ENCODE measurements at regions not wholly inside any gene's neighbourhood (a gene's known extent, or its start where the extent isn't known, plus 50 kb on each side); places are given as distances from the start of the nearest gene placed in this dataset.
"Not testable (repeated sequence)": the region's sequence is repeated elsewhere in the genome, so short reads cannot be mapped to it uniquely, and the experiment has no call there.

DNA sequence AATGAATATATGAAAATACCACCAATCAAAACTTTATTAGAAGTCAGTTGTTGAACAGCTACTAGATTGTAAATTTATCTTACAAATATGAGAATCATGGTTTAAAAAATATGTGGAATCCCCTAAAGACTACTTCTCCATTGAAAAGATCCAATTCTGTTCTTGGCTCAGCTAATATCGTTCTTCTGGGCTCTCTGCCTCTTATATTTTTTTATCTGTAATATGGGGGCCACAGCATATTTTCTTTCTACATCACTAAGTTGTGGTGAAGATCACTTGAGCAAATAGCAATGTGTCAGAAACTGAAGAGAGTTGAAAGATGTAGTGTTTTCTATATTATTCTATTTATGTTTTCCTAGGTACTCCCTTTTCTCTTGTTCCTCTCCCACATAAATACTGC is 198.1 kb downstream of the FZD1 start:
- DNase-seq (ENCODE audit: low read depth) = no peak

DNA sequence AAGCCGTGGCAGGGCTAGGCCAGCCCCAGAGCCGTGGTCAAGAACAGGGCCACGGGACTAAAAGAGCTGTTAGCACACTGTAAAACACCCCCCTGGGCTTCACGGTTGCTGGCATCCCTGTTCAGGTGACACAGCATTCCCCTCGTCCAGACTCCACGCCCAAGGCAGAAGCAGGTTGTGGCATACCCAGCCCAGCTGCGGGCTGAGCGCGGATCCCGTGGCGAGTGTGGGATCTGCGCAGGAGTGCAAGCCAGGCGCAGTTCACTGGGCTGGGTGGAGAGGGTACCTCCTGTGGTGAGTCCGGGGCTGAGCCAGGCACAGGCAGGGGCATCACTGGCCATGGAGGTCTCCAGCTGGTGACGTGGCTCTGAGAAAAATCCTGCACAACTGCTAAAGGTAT is 199.1 kb downstream of the FZD1 start:
- no peak for DNase-seq (ENCODE audit: low read depth)

DNA sequence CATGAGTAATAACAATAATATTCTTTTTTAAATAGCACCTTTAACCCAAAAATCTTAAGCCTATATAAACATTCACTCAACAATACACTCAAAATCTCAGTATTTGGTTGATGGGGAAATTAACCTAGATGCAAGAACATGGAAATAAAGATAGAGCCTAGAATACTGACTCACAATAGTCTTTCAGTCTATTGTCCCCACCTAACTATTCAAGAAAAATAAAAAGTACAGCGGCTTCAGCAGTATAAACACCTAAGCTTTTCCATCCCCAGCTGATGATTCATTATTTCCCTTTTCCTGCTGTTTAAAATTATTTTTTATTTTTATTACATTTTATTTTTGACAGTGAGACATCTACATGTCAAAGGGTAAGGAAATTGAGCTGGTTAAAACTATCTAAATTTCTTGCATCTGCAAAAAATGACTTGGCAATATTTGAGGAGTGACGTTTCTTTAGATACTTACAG is 201.4 kb downstream of the FZD1 start:
- peak; percentile 69 for DNase-seq (ENCODE audit: low read depth)

DNA sequence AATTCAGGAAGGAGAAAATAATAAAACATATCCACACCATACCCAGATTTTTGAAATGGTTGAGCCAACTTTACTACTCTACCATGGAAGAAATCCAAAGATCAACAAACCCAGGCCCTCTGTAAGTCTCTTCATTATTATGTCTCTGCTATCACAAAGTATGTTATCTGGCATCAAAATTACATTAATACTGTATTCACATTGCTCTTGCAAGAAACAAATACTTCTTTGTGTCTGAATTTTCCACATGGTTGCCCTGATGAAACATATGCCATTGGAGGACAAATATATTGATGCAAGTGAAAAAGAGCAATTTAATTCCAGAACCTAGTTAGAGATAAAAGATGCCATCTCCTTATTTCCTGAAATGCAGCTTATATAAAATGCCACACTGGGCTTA is 204.0 kb downstream of the FZD1 start:
- DNase-seq (ENCODE audit: low read depth) = no peak

DNA sequence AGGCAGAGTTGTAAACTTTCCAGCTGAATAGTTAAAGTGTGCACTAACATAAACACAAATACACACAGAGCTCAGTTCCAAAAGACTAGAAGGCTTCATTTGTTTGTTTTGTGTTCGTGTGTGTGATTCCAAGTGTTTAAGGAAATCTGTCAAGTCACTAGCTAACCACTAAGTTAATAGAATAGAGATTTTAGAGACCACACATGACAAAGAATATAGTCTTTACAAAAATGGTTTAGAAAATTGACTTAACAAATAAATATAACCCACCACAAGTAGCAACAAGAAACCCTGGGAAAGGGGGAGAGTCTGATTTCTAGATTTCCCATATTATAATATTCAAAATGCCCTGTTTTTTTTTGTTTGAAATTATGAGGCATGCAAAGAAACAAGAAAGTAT is 209.4 kb downstream of the FZD1 start:
- DNase-seq (ENCODE audit: low read depth) = no peak

DNA sequence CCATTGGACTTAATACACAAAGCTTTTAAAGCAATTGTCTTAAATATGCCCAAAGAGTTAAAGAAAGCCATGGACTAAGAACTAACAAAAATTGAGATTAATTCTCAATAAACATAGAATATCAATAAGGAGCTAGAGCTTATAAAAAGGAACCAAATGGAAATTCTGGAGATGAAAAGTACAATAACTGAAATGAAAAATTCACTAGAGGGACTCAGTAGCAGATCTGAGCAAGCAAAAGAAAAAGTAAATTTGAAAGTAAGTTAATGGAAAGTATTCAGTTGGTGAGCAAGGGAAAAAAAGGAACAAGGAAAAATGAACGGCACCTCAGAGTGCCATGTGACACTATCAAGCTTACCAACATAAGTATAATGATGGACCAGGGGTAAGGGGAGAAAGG is 209.8 kb downstream of the FZD1 start:
- no peak for DNase-seq (ENCODE audit: low read depth)

DNA sequence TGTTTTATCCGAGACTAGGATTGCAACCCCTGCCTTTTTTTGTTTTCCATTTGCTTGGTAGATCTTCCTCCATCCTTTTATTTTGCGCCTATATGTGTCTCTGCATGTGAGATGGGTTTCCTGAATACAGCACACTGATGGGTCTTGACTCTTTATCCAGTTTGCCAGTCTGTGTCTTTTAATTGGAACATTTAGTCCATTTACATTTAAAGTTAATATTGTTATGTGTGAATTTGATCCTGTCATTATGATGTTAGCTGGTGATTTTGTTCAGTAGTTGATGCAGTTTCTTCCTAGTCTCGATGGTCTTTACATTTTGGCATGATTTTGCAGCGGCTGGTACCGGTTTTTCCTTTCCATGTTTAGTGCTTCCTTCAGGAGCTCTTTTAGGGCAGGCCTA is 216.2 kb downstream of the FZD1 start:
- DNase-seq (ENCODE audit: low read depth) = not testable (repeated sequence)

DNA sequence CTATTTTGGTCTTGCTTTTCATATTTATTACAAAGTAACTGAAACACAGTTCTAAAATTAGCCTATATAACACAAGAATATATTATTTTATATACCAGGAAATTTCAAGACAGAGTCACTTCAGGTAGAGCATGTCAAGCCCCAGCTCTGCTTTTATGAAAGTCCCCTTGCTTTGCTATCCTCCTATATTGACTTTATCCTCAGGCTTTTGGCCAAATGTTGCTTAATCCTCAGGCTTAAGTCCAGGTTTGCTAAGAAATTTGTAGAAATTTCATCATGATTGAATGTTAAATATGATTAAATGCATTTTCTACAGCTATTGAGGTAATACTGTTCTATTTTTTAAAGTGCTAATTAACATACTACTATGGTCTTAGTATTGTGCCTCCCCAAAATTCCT is 227.6 kb downstream of the FZD1 start:
- peak; percentile 29 for DNase-seq (ENCODE audit: low read depth)

DNA sequence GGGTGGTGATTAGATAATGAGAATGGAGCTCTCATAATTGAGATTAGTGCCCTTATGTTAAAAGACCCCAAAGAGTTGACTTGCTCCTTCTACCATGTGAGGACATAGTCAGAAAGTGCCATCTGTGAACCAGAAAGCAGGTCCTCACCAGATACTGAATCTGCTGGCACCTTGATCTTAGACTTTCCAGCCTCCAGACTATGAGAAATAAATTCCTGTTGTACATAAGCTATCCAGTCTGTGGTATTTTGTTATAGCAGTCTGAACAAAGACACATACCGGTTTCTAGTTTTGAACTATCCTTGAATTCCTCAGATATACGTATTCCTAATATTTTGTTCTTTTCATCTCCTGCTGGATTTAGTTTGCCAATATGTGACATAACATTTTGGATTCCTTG is 228.1 kb downstream of the FZD1 start:
- no peak for DNase-seq (ENCODE audit: low read depth)

DNA sequence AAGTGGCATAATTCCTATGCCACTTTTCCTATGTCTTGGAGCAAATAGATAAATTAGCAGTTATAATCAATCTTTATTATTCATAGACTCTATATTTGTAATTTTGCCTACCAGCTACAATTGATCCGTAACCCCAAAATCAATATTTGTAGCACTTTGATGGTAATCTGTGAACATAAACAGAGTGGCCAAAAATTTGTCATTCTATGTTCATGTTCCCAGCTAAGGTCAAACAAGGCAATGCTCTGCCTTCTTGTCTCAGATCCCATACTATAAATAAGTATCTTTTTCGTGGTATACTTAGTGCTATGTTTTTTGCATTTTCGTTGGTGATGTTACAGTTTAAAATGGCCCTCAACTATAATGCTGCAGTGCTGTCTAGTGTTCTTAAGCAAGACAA is 228.5 kb downstream of the FZD1 start:
- no peak for DNase-seq (ENCODE audit: low read depth)

DNA sequence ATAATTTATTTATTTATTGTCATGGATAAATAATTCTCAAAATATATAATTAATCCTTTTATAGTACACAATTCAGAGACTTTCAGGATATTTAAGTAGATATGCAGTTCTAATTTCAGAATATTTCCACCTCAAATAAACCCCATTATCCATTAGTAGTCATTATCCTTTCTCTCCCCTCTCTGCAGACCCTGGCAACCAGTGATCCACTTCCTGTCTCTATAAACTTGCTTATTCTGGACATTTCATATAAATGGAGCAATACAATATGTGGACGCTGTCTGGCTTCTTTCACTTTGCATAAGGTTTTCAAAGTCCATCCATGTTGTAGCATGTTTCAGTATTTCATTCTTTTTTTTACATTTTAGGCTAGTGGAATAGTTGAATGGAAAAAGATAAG is 230.2 kb downstream of the FZD1 start:
- DNase-seq (ENCODE audit: low read depth) = no peak

DNA sequence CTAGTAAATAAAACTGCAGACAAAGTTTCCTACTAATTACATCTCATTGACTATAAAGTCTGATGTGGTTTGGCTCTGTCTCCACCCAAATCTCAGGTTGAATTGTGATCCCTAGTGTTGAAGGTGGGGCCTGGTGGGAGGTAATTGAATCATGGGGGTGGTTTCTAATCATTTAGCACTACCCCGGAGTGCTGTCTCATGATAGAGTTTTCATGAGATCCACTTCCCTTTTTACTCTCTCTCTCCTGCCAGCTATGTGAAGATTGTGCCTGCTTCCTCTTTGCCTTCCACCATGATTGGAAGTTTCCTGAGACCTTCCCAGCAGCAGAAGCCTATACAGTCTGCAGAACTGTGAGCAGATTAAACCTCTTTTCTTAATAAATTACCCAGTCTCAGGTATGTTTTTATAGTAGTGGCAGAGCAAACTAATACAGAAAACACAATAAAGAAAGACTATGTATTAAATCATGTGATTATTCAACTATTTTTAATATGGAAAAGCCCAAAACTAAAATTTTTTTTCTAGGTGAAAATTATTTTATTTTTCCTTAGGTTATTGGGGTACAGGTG is 232.1 kb downstream of the FZD1 start:
- no peak for DNase-seq (ENCODE audit: low read depth)

DNA sequence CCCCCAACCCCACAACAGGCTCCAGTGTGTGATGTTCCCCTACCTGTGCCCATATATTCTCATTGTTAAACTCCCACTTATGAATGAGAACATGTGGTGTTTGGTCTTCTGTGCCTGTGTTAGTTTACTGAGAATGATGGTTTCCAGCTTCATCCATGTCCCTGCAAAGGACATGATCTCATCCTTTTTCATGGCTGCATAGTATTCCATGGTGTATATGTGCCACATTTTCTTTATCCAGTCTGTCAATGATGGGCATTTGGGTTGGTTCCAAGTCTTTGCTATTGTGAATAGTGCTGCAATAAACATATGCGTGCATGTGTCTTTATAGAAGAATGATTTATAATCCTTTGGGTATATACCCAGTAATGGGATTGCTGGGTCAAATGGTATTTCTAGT is 233.0 kb downstream of the FZD1 start:
- not testable (repeated sequence) for DNase-seq (ENCODE audit: low read depth)

DNA sequence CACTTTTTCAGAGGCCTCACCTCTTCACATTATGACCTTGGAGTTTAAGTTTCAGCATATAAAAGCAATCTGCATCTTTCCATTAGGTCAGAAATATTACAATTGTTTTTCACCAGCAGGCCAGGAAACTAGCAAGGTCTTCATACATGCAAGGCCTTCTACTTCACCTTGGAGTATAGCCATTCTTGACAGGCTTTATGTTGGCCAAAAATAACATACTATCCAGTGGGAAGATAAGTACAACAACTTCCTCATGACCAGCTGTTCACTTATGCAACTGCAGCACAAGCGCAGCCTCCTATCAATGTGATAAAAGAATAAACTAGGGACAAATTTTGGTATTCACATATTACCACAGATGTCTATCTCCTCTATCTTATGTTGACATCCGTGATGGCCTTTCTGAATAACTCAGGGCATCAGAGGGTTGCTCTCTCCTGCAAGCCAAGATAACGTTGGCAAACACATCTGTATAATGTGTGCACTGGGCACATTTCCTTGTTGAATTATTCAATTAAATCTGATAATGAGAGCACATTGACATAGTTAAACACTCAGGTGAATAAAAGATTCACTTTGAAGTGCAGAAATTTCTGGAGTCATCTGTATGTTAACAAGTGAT is 239.8 kb downstream of the FZD1 start:
- no peak for DNase-seq (ENCODE audit: low read depth)

DNA sequence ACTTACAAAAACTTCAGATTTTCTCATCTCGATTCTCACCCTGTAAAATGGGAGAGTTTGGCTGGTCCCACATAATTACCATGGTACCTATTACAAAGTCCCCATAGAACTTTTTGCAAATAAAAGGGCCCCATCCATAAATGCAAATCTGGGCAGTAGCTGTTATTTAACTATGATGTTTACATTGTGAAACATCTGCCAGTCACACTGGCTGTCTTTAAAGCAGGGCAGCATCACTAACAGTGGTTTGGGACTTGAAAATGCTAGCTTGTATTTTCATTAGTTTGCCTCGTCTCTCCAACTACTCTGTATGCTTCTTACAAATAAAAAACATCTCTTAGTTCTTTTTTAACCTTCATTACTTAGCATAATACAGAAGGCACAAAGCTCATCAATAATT is 240.7 kb downstream of the FZD1 start:
- no peak for DNase-seq (ENCODE audit: low read depth)

DNA sequence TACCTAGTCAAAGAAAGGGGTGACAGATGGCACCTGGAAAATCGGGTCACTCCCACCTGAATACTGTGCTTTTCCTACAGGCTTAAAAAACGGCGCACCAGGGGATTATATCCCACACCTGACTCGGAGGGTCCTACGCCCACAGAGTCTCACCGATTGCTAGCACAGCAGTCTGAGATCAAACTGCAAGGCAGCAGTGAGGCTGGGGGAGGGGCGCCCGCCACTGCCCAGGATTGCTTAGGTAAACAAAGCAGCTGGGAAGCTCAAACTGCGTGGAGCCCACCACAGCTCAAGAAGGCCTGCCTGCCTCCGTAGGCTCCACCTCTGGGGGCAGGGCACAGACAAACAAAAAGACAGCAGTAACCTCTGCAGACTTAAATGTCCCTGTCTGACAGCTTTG is 242.7 kb downstream of the FZD1 start:
- DNase-seq (ENCODE audit: low read depth) = not testable (repeated sequence)

DNA sequence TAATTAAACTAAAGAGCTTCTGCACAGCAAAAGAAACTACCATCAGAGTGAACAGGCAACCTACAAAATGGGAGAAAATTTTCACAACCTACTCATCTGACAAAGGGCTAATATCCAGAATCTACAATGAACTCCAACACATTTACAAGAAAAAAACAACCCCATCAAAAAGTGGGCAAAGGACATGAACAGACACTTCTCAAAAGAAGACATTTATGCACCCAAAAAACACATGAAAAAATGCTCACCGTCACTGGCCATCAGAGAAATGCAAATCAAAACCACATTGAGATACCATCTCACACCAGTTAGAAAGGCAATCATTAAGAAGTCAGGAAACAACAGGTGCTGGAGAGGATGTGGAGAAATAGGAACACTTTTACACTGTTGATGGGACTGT is 247.6 kb downstream of the FZD1 start:
- not testable (repeated sequence) for DNase-seq (ENCODE audit: low read depth)

DNA sequence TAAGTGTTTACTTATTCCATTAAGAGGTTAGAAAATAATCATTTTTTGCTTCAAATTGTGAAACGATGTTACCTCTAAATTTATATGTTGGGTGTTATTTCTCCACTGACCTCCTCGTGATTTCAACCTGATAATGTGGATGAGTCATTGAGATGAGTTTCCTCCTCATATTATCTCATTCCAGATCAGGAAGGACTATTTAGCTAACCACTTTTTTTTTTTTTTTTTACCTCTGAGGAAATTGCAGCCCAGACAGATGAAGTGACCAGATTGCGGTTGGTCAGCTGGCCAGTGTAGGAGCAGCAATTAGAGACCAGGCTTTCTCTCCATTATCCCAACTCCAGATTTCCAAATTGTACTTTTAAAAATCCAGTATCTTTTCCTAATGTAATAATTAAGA is 248.7 kb downstream of the FZD1 start:
- peak; percentile 62 for DNase-seq (ENCODE audit: low read depth)

DNA sequence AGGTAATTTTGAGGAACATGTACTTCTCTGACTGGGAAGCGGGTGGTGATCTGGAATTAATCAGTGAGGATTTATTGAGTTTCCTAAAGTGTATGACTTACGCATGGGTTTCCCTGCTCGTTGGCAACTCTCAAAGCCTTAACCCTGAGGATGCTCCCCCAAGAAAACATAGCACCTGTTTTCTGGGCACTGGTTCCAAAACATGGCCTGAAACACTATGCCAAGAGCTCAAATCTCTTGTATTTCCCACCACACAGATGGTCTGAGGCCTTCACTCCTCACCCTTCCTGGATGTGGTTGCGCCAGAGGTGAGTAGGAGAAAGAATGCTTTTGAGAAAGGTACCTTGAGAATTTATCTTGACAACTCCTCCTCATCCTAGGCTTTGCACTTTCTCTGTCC is 250.4 kb downstream of the FZD1 start:
- no peak for DNase-seq (ENCODE audit: low read depth)

DNA sequence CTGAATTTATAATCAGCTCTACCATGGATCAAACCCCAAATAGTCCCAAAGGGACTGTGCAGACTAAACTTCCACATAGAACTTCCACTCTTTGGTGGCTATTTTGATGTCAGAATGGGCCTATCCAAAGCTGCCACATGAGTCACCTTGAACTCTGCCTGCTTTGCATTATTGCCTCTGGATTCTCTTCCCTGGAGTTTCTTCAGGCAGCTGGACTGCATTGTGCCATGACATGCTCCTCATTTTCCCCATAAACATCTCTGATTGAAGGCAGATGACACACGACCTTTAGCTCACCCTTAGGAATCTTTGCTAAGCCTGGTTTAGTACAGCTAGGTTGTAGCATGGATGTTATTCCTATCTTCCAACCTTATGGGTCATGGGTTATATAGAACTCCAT is 251.7 kb downstream of the FZD1 start:
- DNase-seq (ENCODE audit: low read depth) = no peak

DNA sequence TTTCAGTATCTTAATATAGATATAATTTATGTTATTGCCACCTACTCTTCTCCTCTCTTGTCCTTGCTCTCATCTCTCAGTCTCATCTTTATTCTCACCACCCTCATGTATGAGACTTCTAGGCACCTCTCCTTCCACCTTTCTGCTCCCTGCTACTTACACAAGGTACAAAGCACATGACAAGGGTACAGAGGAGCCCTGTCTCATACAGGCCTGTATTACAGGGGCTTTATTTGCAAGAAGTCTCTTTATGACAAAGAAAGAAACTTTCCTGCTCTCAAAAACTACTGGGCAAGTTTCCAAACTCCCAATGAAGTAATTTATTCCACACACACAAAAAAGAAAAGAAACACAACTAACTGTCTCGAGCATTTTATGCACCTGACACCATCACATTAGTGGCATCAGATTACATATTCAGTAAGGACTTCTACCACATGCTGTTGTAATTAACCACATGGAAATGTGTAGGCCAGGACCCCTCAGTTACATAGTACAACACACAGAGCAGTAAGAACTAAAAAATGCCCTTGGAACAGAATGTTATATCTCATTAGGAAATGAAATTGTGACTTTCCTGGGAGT is 253.1 kb downstream of the FZD1 start:
- DNase-seq (ENCODE audit: low read depth) = peak; percentile 3

DNA sequence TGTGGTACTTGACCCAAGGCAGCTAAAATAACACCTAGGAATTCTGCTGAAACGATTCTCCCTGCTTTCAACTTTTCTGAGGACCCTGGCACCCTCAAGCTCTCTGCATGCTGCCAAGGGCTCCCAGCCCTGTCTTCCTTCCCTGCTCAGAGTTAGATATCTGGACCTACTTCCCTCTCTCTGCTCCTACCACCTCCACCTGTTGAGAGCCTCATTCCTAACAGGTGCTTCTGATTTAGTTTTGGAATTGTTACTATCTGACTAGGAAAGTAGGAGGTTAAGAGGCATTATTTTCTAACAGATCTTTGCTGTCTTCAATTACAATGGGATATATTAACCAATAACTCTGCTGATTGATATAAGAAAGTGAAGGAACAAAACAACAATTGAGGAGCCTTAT is 253.8 kb downstream of the FZD1 start:
- DNase-seq (ENCODE audit: low read depth) = no peak

DNA sequence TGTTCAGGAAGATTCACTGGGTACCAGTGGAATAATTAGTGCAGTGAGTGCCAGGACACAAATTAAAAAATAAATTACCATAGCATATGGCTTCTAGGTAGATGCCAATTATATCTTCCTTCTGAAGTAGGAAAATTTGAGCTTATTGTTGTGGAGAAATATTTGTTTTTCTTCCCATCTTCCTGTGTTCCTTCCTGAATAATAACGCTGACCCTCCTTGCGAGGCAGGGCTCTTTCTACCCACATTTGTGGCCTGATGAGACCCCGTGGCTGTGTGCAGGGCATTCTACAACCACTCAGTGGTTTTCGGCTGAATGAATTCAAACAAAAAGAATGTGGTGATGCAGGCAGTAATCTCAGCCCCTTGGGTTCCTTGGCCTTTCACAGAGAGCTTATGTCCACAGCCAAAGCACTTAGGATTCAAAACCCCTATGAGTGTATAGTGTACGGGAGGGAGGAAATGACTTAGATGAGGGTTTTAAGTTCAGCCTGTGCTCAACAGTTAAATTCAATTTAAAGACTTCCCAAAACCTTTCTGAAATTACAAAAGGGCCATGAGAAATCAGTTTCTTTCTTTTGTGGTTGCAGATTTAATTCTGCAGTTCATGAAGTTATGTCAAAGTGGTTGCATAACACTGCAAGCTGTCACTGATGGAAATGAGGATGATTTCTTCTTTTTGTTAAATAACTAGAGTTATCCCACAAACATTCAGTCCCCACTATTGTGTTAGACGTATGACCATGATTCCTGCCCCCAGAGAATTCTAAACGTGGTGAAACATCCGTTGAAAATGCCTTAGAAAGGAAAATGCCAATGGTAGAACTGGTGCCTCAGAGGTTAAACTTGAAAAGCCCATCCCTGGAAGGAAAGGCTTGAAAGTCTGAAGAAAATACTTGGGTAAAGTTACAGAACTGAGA is 255.3 kb downstream of the FZD1 start:
- peak; percentile 57 for DNase-seq (ENCODE audit: low read depth)

All from iris pigment epithelial cell (primary cell).